ENCODE measurements at regions not wholly inside any gene's neighbourhood (a gene's known extent, or its start where the extent isn't known, plus 50 kb on each side); places are given as distances from the start of the nearest gene placed in this dataset.

DNA sequence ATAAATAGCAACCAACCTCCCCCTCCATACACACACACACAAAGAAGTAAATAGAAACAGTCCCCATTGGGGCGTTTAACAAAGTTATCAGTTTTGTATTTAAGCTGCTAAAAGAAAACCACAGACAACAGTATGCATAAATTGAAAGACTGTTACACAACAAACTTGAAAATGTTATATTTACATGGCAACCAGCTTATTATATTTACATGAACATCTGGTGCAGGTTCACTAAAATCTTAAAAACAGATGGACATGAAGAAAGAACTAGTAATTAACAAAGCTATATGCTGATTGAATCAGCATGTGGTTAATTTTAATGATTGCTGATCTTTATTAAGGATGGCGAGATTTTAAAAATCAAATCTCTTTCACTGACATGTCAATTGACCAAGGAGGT lies 384.7 kb downstream of the LRRIQ3 start:
- Histone ChIP-seq H3K27ac (ENCODE audit: low read depth, low read length) (no peak overlapping the region), H3K79me2 (ENCODE audit: control insufficient read depth, insufficient read depth, low read length, unreplicated experiment) (no peaks in the 10 kb centered on the region), H3K36me3 (ENCODE audit: insufficient read depth, low read length) (no peaks in the 10 kb centered on the region), H3K4me1 (ENCODE audit: control insufficient read depth, insufficient read depth, low read length, unreplicated experiment) (no peaks in the 10 kb centered on the region), H2AFZ (ENCODE audit: low read length, unreplicated experiment) (no peak overlapping the region), H3K4me3 (ENCODE audit: low read depth, low read length) (no peak overlapping the region), H3K27me3 (ENCODE audit: insufficient read depth, low read length) (no peaks in the 10 kb centered on the region)

DNA sequence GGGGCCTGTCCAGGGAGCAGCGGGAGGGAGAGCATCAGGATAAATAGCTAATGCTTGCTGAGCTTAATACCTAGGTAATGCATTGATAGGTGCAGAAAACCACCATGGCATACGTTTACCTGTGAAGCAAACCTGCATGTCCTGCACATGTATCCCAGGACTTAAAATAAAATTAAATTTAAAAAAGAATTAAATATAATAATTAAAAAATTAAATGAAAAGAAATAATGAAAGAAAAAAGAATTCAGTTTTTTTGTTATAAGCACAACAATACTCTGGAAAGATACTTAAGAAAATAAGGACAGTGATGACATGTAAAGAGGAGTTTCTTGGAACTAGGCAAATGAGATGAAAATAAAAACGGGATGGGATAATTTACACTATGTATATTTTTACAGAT lies 386.2 kb downstream of the LRRIQ3 start:
- no peaks in the 10 kb centered on the region for H3K36me3 ChIP-seq (ENCODE audit: insufficient read depth, low read length)
- H2AFZ ChIP-seq (ENCODE audit: low read length, unreplicated experiment) = no peak overlapping the region
- H3K27me3 ChIP-seq (ENCODE audit: insufficient read depth, low read length) = no peaks in the 10 kb centered on the region
- H3K27ac ChIP-seq (ENCODE audit: low read depth, low read length) = no peak overlapping the region
- no peak overlapping the region for H3K4me3 ChIP-seq (ENCODE audit: low read depth, low read length)
- H3K4me1 ChIP-seq (ENCODE audit: control insufficient read depth, insufficient read depth, low read length, unreplicated experiment) = no peaks in the 10 kb centered on the region
- no peaks in the 10 kb centered on the region for H3K79me2 ChIP-seq (ENCODE audit: control insufficient read depth, insufficient read depth, low read length, unreplicated experiment)

DNA sequence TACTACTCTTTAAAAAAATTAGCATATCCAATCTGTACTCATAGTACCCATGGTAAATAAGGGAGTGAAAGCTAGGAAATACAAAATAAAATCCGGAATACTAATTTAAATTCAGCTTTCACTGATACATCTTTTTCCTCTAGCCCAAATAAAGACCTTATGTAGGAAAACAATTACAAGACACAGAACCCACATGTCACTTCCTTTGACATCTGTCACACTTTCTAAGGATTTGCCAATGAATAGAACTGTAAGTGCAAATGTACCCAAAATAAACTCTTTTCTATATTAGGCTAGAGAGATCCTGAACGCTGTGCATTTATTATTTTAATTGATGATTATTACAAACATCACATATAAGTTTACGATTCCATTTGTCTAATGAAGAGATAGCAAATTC lies 393.0 kb downstream of the LRRIQ3 start:
- no peaks in the 10 kb centered on the region for H3K36me3 ChIP-seq (ENCODE audit: insufficient read depth, low read length)
- no peaks in the 10 kb centered on the region for H3K79me2 ChIP-seq (ENCODE audit: control insufficient read depth, insufficient read depth, low read length, unreplicated experiment)
- no peaks in the 10 kb centered on the region for H3K27me3 ChIP-seq (ENCODE audit: insufficient read depth, low read length)
- H3K27ac ChIP-seq (ENCODE audit: low read depth, low read length) = no peak overlapping the region
- no peak overlapping the region for H2AFZ ChIP-seq (ENCODE audit: low read length, unreplicated experiment)
- H3K4me1 ChIP-seq (ENCODE audit: control insufficient read depth, insufficient read depth, low read length, unreplicated experiment) = peaks cover 19% of the 10 kb centered on the region
- H3K4me3 ChIP-seq (ENCODE audit: low read depth, low read length) = no peak overlapping the region

DNA sequence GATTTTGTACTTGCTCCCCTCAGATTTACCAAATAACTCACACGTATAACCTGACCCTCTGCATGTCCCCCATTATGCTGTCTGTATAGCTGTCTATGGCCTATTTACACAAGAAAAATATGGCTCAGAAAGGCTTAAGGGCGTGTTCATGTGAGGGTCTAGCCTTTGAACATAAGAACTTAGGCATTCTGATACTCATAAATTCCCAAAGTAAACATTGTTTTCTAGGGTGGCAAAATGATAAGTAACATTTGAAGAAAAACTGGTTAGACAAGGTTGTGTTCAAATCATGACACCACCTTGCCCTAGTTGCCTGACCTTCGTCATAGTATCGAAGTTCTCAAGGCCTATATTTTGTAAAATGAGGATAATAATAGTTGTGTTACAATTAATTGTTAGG lies 394.6 kb downstream of the LRRIQ3 start:
- Histone ChIP-seq H3K4me1 (ENCODE audit: control insufficient read depth, insufficient read depth, low read length, unreplicated experiment) (peaks cover 22% of the 10 kb centered on the region), H3K36me3 (ENCODE audit: insufficient read depth, low read length) (no peaks in the 10 kb centered on the region), H3K27me3 (ENCODE audit: insufficient read depth, low read length) (no peaks in the 10 kb centered on the region), H3K4me3 (ENCODE audit: low read depth, low read length) (no peak overlapping the region), H3K27ac (ENCODE audit: low read depth, low read length) (no peak overlapping the region), H3K79me2 (ENCODE audit: control insufficient read depth, insufficient read depth, low read length, unreplicated experiment) (no peaks in the 10 kb centered on the region), H2AFZ (ENCODE audit: low read length, unreplicated experiment) (no peak overlapping the region)

DNA sequence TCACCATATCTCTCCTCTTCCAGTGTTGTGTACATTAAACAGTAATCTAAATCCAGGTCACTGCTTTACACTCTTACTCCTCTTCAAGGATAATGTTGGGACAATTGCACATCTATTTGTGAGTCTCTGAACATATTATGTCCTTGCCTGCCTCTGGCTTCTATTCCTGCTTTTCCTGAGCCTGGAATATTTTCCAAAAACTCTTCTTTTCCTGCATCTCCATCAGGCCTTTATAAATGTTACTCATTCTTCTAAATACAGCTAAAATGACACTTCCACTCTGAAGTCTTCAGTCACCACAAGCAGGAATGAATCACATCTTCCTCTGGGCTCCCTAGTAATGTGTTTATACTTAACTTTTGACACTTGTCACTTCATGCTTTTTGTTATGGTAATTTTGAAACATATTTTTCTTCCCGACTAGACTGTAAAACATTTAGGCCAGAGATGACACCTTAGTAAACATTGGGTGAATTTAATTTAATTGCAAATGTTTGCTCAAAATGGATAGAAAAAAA lies 396.0 kb downstream of the LRRIQ3 start:
- Histone ChIP-seq H3K4me1 (ENCODE audit: control insufficient read depth, insufficient read depth, low read length, unreplicated experiment) (peaks cover 22% of the 10 kb centered on the region), H3K27me3 (ENCODE audit: insufficient read depth, low read length) (no peaks in the 10 kb centered on the region), H3K27ac (ENCODE audit: low read depth, low read length) (no peak overlapping the region), H2AFZ (ENCODE audit: low read length, unreplicated experiment) (no peak overlapping the region), H3K79me2 (ENCODE audit: control insufficient read depth, insufficient read depth, low read length, unreplicated experiment) (no peaks in the 10 kb centered on the region), H3K36me3 (ENCODE audit: insufficient read depth, low read length) (no peaks in the 10 kb centered on the region), H3K4me3 (ENCODE audit: low read depth, low read length) (no peak overlapping the region)

DNA sequence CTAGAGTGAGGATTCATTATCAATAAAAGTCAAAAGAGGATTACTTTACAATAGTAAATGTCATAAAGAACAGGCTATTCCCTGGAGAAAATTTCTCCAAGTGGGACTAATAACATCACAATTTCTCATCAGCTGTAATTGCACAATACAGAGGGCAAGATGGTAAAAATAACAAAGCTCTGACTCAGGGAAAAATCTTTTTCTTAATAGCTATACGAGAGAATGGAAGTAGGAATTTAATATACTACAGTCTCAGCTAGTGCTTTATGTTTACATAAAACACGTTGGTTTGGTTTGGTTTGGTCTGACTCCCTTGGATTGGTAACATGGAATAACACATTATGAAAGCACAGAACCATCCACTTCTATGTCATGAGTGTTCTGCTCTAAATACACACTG lies 397.6 kb downstream of the LRRIQ3 start:
- no peaks in the 10 kb centered on the region for H3K27me3 ChIP-seq (ENCODE audit: insufficient read depth, low read length)
- H2AFZ ChIP-seq (ENCODE audit: low read length, unreplicated experiment) = no peak overlapping the region
- H3K36me3 ChIP-seq (ENCODE audit: insufficient read depth, low read length) = no peaks in the 10 kb centered on the region
- peaks cover 22% of the 10 kb centered on the region for H3K4me1 ChIP-seq (ENCODE audit: control insufficient read depth, insufficient read depth, low read length, unreplicated experiment)
- no peaks in the 10 kb centered on the region for H3K79me2 ChIP-seq (ENCODE audit: control insufficient read depth, insufficient read depth, low read length, unreplicated experiment)
- H3K27ac ChIP-seq (ENCODE audit: low read depth, low read length) = peak overlapping the region; percentile 33; the same call in 1 of the 2 replicates
- H3K4me3 ChIP-seq (ENCODE audit: low read depth, low read length) = 0 out of 2 replicates have a peak overlapping the region, but pooled peaks have one; percentile 27

DNA sequence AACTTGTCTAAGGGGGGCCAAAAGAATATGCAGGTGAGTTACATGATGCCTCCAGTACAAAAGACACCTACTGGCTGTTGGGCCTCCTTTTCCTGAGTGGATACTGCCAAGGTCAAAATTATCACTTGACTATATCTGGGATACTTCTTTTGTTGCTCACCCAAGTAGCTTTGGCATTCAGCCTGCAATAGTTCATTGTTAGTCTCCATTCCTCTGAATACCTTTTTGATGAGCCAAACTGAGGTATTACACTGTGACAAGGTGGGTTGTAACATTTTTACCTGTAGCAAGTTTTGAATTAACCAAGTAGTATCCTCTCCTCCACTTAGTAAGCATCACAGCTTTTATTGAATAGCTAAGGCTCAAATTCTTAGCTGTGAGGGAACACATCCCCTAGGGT lies 408.0 kb downstream of the LRRIQ3 start:
- no peaks in the 10 kb centered on the region for H3K36me3 ChIP-seq (ENCODE audit: insufficient read depth, low read length)
- H2AFZ ChIP-seq (ENCODE audit: low read length, unreplicated experiment) = no peak overlapping the region
- no peaks in the 10 kb centered on the region for H3K79me2 ChIP-seq (ENCODE audit: control insufficient read depth, insufficient read depth, low read length, unreplicated experiment)
- no peaks in the 10 kb centered on the region for H3K27me3 ChIP-seq (ENCODE audit: insufficient read depth, low read length)
- H3K4me3 ChIP-seq (ENCODE audit: low read depth, low read length) = no peak overlapping the region
- no peak overlapping the region for H3K27ac ChIP-seq (ENCODE audit: low read depth, low read length)
- H3K4me1 ChIP-seq (ENCODE audit: control insufficient read depth, insufficient read depth, low read length, unreplicated experiment) = no peaks in the 10 kb centered on the region

DNA sequence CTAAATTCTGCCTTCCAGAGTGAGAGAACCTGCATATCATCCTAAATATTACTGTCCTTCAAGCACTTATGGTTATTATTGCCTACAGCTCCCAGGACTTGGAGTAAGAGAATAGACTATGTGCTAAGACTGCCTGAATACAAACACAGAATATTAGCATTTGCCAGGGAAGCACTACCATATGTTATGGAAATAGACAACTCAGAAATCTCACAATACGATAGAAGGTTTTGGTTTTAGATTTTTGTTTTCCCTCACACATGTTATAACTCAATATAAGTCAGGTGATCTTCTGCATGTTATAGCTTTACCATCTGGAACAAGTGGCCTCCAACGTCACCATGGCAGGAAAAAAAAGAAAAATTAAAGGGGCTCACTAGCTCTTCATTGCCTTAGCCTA lies 413.9 kb downstream of the LRRIQ3 start:
- H3K4me3 ChIP-seq (ENCODE audit: low read depth, low read length) = no peak overlapping the region
- H3K4me1 ChIP-seq (ENCODE audit: control insufficient read depth, insufficient read depth, low read length, unreplicated experiment) = peaks cover 13% of the 10 kb centered on the region
- no peaks in the 10 kb centered on the region for H3K79me2 ChIP-seq (ENCODE audit: control insufficient read depth, insufficient read depth, low read length, unreplicated experiment)
- no peaks in the 10 kb centered on the region for H3K36me3 ChIP-seq (ENCODE audit: insufficient read depth, low read length)
- no peak overlapping the region for H2AFZ ChIP-seq (ENCODE audit: low read length, unreplicated experiment)
- H3K27ac ChIP-seq (ENCODE audit: low read depth, low read length) = no peak overlapping the region
- H3K27me3 ChIP-seq (ENCODE audit: insufficient read depth, low read length) = no peaks in the 10 kb centered on the region

DNA sequence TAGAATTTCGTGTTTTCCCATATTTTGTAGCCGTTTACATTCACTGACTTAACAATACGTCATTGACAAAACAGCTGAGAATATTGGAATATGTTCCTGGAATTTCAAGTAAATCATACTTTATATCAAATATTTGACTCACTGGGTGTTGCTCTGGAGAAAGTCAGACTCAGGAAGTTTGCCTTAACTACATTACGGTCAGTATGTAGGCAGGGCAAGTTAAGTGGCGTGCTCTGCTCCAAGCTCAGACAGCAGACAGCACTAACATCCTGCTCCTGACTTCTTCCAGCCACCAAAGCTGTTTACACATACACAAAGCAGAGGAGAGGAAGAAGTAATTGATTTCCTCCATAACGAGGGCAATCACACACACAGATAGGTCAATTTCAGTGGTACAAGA lies 414.6 kb downstream of the LRRIQ3 start:
- H3K4me1 ChIP-seq (ENCODE audit: control insufficient read depth, insufficient read depth, low read length, unreplicated experiment) = peaks cover 13% of the 10 kb centered on the region
- peak overlapping the region; percentile 60 for H3K27ac ChIP-seq (ENCODE audit: low read depth, low read length)
- no peaks in the 10 kb centered on the region for H3K36me3 ChIP-seq (ENCODE audit: insufficient read depth, low read length)
- H2AFZ ChIP-seq (ENCODE audit: low read length, unreplicated experiment) = peak overlapping the region; percentile 13
- no peaks in the 10 kb centered on the region for H3K27me3 ChIP-seq (ENCODE audit: insufficient read depth, low read length)
- no peaks in the 10 kb centered on the region for H3K79me2 ChIP-seq (ENCODE audit: control insufficient read depth, insufficient read depth, low read length, unreplicated experiment)
- no peak overlapping the region for H3K4me3 ChIP-seq (ENCODE audit: low read depth, low read length)

DNA sequence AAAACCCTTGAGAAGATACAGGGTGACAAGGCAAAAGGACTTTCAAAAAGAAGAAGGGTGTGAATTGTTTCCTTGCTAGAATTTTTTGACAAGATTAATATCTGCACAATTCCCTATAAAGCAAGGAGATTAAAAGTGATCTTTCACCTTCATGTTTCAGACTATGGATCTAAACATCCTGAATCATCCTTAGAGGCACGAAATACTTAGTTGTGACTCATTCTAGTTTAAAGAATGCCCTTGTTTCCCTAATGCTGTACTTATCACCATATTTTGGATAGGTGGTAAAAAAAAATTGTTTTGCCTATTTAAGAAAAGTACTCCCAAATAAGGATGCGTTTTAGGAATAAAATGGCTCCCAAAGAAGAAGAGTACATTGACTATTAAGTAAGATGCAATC lies 415.1 kb downstream of the LRRIQ3 start:
- peak overlapping the region; percentile 13 for H2AFZ ChIP-seq (ENCODE audit: low read length, unreplicated experiment)
- no peaks in the 10 kb centered on the region for H3K27me3 ChIP-seq (ENCODE audit: insufficient read depth, low read length)
- no peak overlapping the region for H3K4me3 ChIP-seq (ENCODE audit: low read depth, low read length)
- H3K27ac ChIP-seq (ENCODE audit: low read depth, low read length) = peak overlapping the region; percentile 60
- H3K36me3 ChIP-seq (ENCODE audit: insufficient read depth, low read length) = no peaks in the 10 kb centered on the region
- H3K79me2 ChIP-seq (ENCODE audit: control insufficient read depth, insufficient read depth, low read length, unreplicated experiment) = no peaks in the 10 kb centered on the region
- H3K4me1 ChIP-seq (ENCODE audit: control insufficient read depth, insufficient read depth, low read length, unreplicated experiment) = peaks cover 13% of the 10 kb centered on the region

DNA sequence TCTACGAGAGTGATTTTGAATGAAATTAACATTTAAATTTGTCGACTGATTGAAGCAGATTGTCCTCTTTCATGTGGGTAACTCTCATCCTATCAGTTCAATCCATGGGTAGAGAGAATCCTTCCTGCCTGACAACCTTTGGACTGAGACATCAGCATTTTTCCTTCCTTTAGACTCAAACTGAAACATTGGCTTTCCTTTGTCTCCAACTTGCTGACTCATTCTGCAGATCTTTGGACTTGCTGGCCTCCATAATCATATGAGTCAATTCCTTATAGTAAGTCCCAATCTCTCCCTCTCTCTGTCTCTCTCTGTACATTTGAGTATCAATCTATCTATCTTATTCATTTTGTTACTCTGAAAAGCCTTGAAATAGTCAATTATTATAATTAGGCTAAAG lies 416.7 kb downstream of the LRRIQ3 start:
- Histone ChIP-seq H3K27ac (ENCODE audit: low read depth, low read length) (peak overlapping the region; percentile 6; the same call in 1 of the 2 replicates), H3K4me1 (ENCODE audit: control insufficient read depth, insufficient read depth, low read length, unreplicated experiment) (peaks cover 13% of the 10 kb centered on the region), H3K4me3 (ENCODE audit: low read depth, low read length) (no peak overlapping the region), H3K36me3 (ENCODE audit: insufficient read depth, low read length) (no peaks in the 10 kb centered on the region), H3K27me3 (ENCODE audit: insufficient read depth, low read length) (no peaks in the 10 kb centered on the region), H3K79me2 (ENCODE audit: control insufficient read depth, insufficient read depth, low read length, unreplicated experiment) (no peaks in the 10 kb centered on the region), H2AFZ (ENCODE audit: low read length, unreplicated experiment) (peak overlapping the region; percentile 64)

Data from ACC112 (cell line).